ENCODE measurements at regions not wholly inside any gene's neighbourhood (a gene's known extent, or its start where the extent isn't known, plus 50 kb on each side); places are given as distances from the start of the nearest gene placed in this dataset.

- H3K4me3 ChIP-seq = no peak overlapping the region
- no peak overlapping the region for H3K27ac ChIP-seq
Measured at GRCh38 chr5:1748271-1748670, 51.4 kb downstream of the MRPL36 start.

- H3K4me3 ChIP-seq = no peak overlapping the region
- no peak overlapping the region for H3K27ac ChIP-seq
Measured at GRCh38 chr5:1747803-1748085, 51.9 kb downstream of the MRPL36 start.

GRCh38 chr5:1747079-1747802, 52.4 kb downstream of the MRPL36 start:
- Histone ChIP-seq H3K4me3 (no peak overlapping the region), H3K27ac (no peak overlapping the region)

- no peak overlapping the region for H3K27ac ChIP-seq
- H3K4me3 ChIP-seq = no peak overlapping the region
Measured at GRCh38 chr5:1746371-1747078, 53.1 kb downstream of the MRPL36 start.

GRCh38 chr5:1745796-1746370, 53.8 kb downstream of the MRPL36 start:
- no peak overlapping the region for H3K27ac ChIP-seq
- H3K4me3 ChIP-seq = no peak overlapping the region

GRCh38 chr5:1745123-1745795, 54.4 kb downstream of the MRPL36 start:
- H3K4me3 ChIP-seq = no peak overlapping the region
- H3K27ac ChIP-seq = no peak overlapping the region

- no peak overlapping the region for H3K4me3 ChIP-seq
Measured at GRCh38 chr5:1744393-1745122, 55.1 kb downstream of the MRPL36 start.

GRCh38 chr5:1743769-1744085, 55.9 kb downstream of the MRPL36 start:
- Histone ChIP-seq H3K27ac (no peak overlapping the region), H3K4me3 (no peak overlapping the region)

More at GRCh38 chr5:1744393-1745122, 55.1 kb downstream of the MRPL36 start:
- no peak overlapping the region for H3K27ac ChIP-seq

- no peak overlapping the region for H3K27ac ChIP-seq
- no peak overlapping the region for H3K4me3 ChIP-seq
Measured at GRCh38 chr5:1743061-1743768, 56.4 kb downstream of the MRPL36 start.

GRCh38 chr5:1737790-1738405, 61.7 kb downstream of the MRPL36 start:
- no peak overlapping the region for H3K4me3 ChIP-seq
- H3K27ac ChIP-seq = no peak overlapping the region

- Histone ChIP-seq H3K4me3 (no peak overlapping the region), H3K27ac (no peak overlapping the region)
Measured at GRCh38 chr5:1736889-1737711, 62.5 kb downstream of the MRPL36 start.

GRCh38 chr5:1736065-1736464, 63.6 kb downstream of the MRPL36 start:
- Histone ChIP-seq H3K4me3 (no peak overlapping the region), H3K27ac (no peak overlapping the region)

- no peak overlapping the region for H3K27ac ChIP-seq
- no peak overlapping the region for H3K4me3 ChIP-seq
Measured at GRCh38 chr5:1735320-1735970, 64.2 kb downstream of the MRPL36 start.

- Histone ChIP-seq H3K27ac (no peak overlapping the region), H3K4me3 (no peak overlapping the region)
Measured at GRCh38 chr5:1734908-1735289, 64.7 kb downstream of the MRPL36 start.

- no peak overlapping the region for H3K4me3 ChIP-seq
- H3K27ac ChIP-seq = no peak overlapping the region
Measured at GRCh38 chr5:1734271-1734907, 65.2 kb downstream of the MRPL36 start.

- H3K4me3 ChIP-seq = no peak overlapping the region
- no peak overlapping the region for H3K27ac ChIP-seq
Measured at GRCh38 chr5:1733369-1733768, 66.3 kb downstream of the MRPL36 start.

GRCh38 chr5:1732945-1733344, 66.7 kb downstream of the MRPL36 start:
- no peak overlapping the region for H3K4me3 ChIP-seq

More at GRCh38 chr5:1732945-1733344, 66.7 kb downstream of the MRPL36 start:
- H3K27ac ChIP-seq = no peak overlapping the region
